ENCODE measurements at regions not wholly inside any gene's neighbourhood (a gene's known extent, or its start where the extent isn't known, plus 50 kb on each side); places are given as distances from the start of the nearest gene placed in this dataset.

- TF ChIP-seq EZH2 (IDR thresholded peaks at IDR 0.05; ENCODE audit: insufficient read depth, poor library complexity, severe bottlenecking), result no peak
- no peak for TF ChIP-seq EZH2phosphoT487 (IDR thresholded peaks at IDR 0.05; ENCODE audit: insufficient read depth, low read depth)
Measured at GRCh38 chr12:114984634-114985061, 300.7 kb upstream of the TBX3 start.

Measured in GM23248 (cell line).